HL-60 (cell line): ENCODE measurements at regions not wholly inside any gene's neighbourhood (a gene's known extent, or its start where the extent isn't known, plus 50 kb on each side); places are given as distances from the start of the nearest gene placed in this dataset.

ENCODE experiments used
- DNase-seq, 2 experiments: peaks; one replicate each; pipeline ENCODE4 v3.0.0-alpha.2; 2010 to 2020; ENCODE audit warnings: low read depth in 1 of 2, low spot score in 1 of 2
- H3K27ac ChIP-seq: fragments of 250-450 bp; sonication (Bioruptor Pico); replicated peaks from 2 replicates; pipeline ENCODE4 v1.5.1; 2020; ENCODE audit warnings: mild to moderate bottlenecking, moderate library complexity
- H3K27me3 ChIP-seq: fragments of 250-450 bp; sonication (Bioruptor Pico); 2 replicates; pipeline ENCODE4 v1.5.1; 2021; ENCODE audit warnings: mild to moderate bottlenecking, moderate library complexity; ENCODE audit not compliant: insufficient read depth, poor library complexity, severe bottlenecking
- H3K4me3 ChIP-seq: replicated peaks from 2 replicates; pipeline ENCODE4 v1.5.1; 2011; ENCODE audit warnings: mild to moderate bottlenecking, control low read depth, low read length; ENCODE audit not compliant: insufficient read depth
- CTCF ChIP-seq: IDR thresholded peaks from one replicate; pipeline ENCODE4 v1.5.1; 2011; ENCODE audit warnings: low read length, control low read depth, inconsistent platforms; ENCODE audit not compliant: insufficient read depth
- GABPA ChIP-seq: IDR thresholded peaks from 2 replicates; pipeline ENCODE4 v1.6.1; 2012; ENCODE audit warnings: low read depth
- POLR2AphosphoS5 ChIP-seq: IDR thresholded peaks from 2 replicates; pipeline ENCODE4 v1.6.1; 2012; ENCODE audit warnings: low read depth
- REST ChIP-seq: IDR thresholded peaks from 2 replicates; pipeline ENCODE4 v1.6.1; 2012; ENCODE audit warnings: low read depth; ENCODE audit not compliant: insufficient replicate concordance
- SPI1 ChIP-seq: IDR thresholded peaks from 2 replicates; pipeline ENCODE4 v1.6.1; 2012; ENCODE audit warnings: low read depth, mild to moderate bottlenecking, borderline replicate concordance

GRCh38 chr7:82633592-82633991 lies 190.0 kb upstream of the CACNA2D1 start:
- Histone ChIP-seq H3K27ac (no peak overlapping the region), H3K27me3 (no peaks in the 10 kb centered on the region), H3K4me3 (no peak overlapping the region)
- no peak for DNase-seq
- TF ChIP-seq POLR2AphosphoS5 (no peak), SPI1 (no peak), CTCF (no peak), REST (no peak), GABPA (no peak)

- no peak for DNase-seq
- TF ChIP-seq SPI1 (no peak), POLR2AphosphoS5 (no peak), CTCF (no peak), REST (no peak), GABPA (no peak)
- Histone ChIP-seq H3K27ac (no peak overlapping the region), H3K27me3 (no peaks in the 10 kb centered on the region), H3K4me3 (no peak overlapping the region)
Observed at GRCh38 chr7:82631998-82632397, 188.4 kb upstream of the CACNA2D1 start.

GRCh38 chr7:82629583-82629982 lies 186.0 kb upstream of the CACNA2D1 start:
- no peak for DNase-seq

More at GRCh38 chr7:82629583-82629982, 186.0 kb upstream of the CACNA2D1 start:
- TF ChIP-seq REST: no peak
- no peak for TF ChIP-seq GABPA
- Histone ChIP-seq H3K4me3 (no peak overlapping the region), H3K27ac (no peak overlapping the region), H3K27me3 (no peaks in the 10 kb centered on the region)
